WTC11 (cell line): ENCODE measurements at regions not wholly inside any gene's neighbourhood (a gene's known extent, or its start where the extent isn't known, plus 50 kb on each side); places are given as distances from the start of the nearest gene placed in this dataset.

ENCODE experiments used
- ATAC-seq: fragments of 200-7000 bp; cut with Tn5 transposase; 2 replicates; pipeline ENCODE4 v1.10.0; 2021; ENCODE audit warnings: mild to moderate bottlenecking, moderate library complexity
- CTCF ChIA-PET: fragments of 300-600 bp; sonication (Branson Sonifier 250); formaldehyde crosslinking; loops from one replicate; lab custom pipeline; 2021; ENCODE audit warnings: antibody characterized with exemption; lab: Charles Lee
- POLR2A ChIA-PET: fragments of 350-600 bp; sonication (Branson Sonifier 250); formaldehyde crosslinking; loops from one replicate; lab custom pipeline; 2021; ENCODE audit warnings: antibody characterized with exemption; lab: Charles Lee
- DNase-seq: peaks from one replicate; pipeline ENCODE4 v3.0.0; 2021; ENCODE audit warnings: low spot score
- H3K27ac Mint-ChIP-seq: 2 replicates; pipeline ENCODE4 v1.8.0; 2021; ENCODE audit warnings: mixed read lengths
- H3K27me3 Mint-ChIP-seq: 2 replicates; pipeline ENCODE4 v1.8.0; 2021; ENCODE audit warnings: low read depth, mild to moderate bottlenecking, moderate library complexity, mixed read lengths
- H3K36me3 Mint-ChIP-seq: 2 replicates; pipeline ENCODE4 v1.8.0; 2021; ENCODE audit warnings: mixed read lengths
- H3K4me1 Mint-ChIP-seq: 2 replicates; pipeline ENCODE4 v1.8.0; 2022; ENCODE audit warnings: mixed read lengths
- H3K4me3 Mint-ChIP-seq: 2 replicates; pipeline ENCODE4 v1.8.0; 2021; ENCODE audit warnings: mild to moderate bottlenecking, moderate library complexity, mixed read lengths
- H3K9me3 Mint-ChIP-seq: 2 replicates; pipeline ENCODE4 v1.8.0; 2021; ENCODE audit warnings: mixed read lengths
- CREB1 ChIP-seq: sonication (generic); formaldehyde crosslinking; IDR thresholded peaks from 2 replicates; pipeline ENCODE4 v1.8.0; 2023; ENCODE audit warnings: mild to moderate bottlenecking, missing genetic modification reagents
- CREM ChIP-seq: sonication (generic); formaldehyde crosslinking; IDR thresholded peaks from 2 replicates; pipeline ENCODE4 v1.8.1; 2022; ENCODE audit warnings: mild to moderate bottlenecking, missing genetic modification reagents, moderate library complexity
- ETV6 ChIP-seq: sonication (generic); formaldehyde crosslinking; IDR thresholded peaks from 2 replicates; pipeline ENCODE4 v1.8.1; 2022; ENCODE audit warnings: mild to moderate bottlenecking, missing genetic modification reagents
- JUN ChIP-seq: sonication (generic); formaldehyde crosslinking; IDR thresholded peaks from 2 replicates; pipeline ENCODE4 v1.8.0; 2023; ENCODE audit warnings: mild to moderate bottlenecking, missing genetic modification reagents
- MYBL2 ChIP-seq: sonication (generic); formaldehyde crosslinking; IDR thresholded peaks from 2 replicates; pipeline ENCODE4 v1.8.1; 2023; ENCODE audit warnings: mild to moderate bottlenecking, moderate library complexity, missing genetic modification reagents
- NFYB ChIP-seq: sonication (generic); formaldehyde crosslinking; conservative IDR thresholded peaks from 2 replicates; pipeline ENCODE4 v1.8.0; 2022; ENCODE audit warnings: low read depth, missing genetic modification reagents
- RELA ChIP-seq: sonication (generic); formaldehyde crosslinking; IDR thresholded peaks from 2 replicates; pipeline ENCODE4 v1.8.1; 2022; ENCODE audit warnings: missing genetic modification reagents, mild to moderate bottlenecking, borderline replicate concordance
- SMAD4 ChIP-seq: sonication (generic); formaldehyde crosslinking; IDR thresholded peaks from 2 replicates; pipeline ENCODE4 v1.8.0; 2022; ENCODE audit warnings: mild to moderate bottlenecking, missing genetic modification reagents
- SOX15 ChIP-seq: fragments of 250-450 bp; sonication (Bioruptor Pico); IDR thresholded peaks from 2 replicates; pipeline ENCODE4 v1.9.0; 2021; ENCODE audit warnings: mild to moderate bottlenecking
- SP1 ChIP-seq: sonication (generic); formaldehyde crosslinking; conservative IDR thresholded peaks from 2 replicates; pipeline ENCODE4 v1.8.1; 2022; ENCODE audit warnings: missing genetic modification reagents
- TCF7 ChIP-seq: sonication (generic); formaldehyde crosslinking; IDR thresholded peaks from 2 replicates; pipeline ENCODE4 v1.8.0; 2022; ENCODE audit warnings: mild to moderate bottlenecking, low read depth, missing genetic modification reagents, moderate library complexity
- ZBTB21 ChIP-seq: sonication (generic); formaldehyde crosslinking; IDR thresholded peaks from 2 replicates; pipeline ENCODE4 v1.8.1; 2023; ENCODE audit warnings: mild to moderate bottlenecking, missing genetic modification reagents, borderline replicate concordance
- ZNF138 ChIP-seq: sonication (generic); formaldehyde crosslinking; conservative IDR thresholded peaks from 2 replicates; pipeline ENCODE4 v1.8.1; 2022; ENCODE audit warnings: mild to moderate bottlenecking, moderate library complexity, missing genetic modification reagents
- ZNF423 ChIP-seq: fragments of 250-450 bp; sonication (Bioruptor Pico); IDR thresholded peaks from 2 replicates; pipeline ENCODE4 v2.1.2; 2022; ENCODE audit warnings: mild to moderate bottlenecking, moderate library complexity
- TF ChIP-seq, protein P1 (sequence below): sonication (generic); formaldehyde crosslinking; IDR thresholded peaks from 2 replicates; pipeline ENCODE4 v1.8.1; 2023; ENCODE audit warnings: mild to moderate bottlenecking, missing genetic modification reagents, borderline replicate concordance
- TF ChIP-seq, protein P2 (sequence below): sonication (generic); formaldehyde crosslinking; IDR thresholded peaks from 2 replicates; pipeline ENCODE4 v1.8.1; 2022; ENCODE audit warnings: mild to moderate bottlenecking, missing genetic modification reagents, moderate library complexity, borderline replicate concordance
- TF ChIP-seq, protein P3 (sequence below): sonication (generic); formaldehyde crosslinking; IDR thresholded peaks from 2 replicates; pipeline ENCODE4 v1.8.0; 2022; ENCODE audit warnings: mild to moderate bottlenecking, missing genetic modification reagents
- TF ChIP-seq, protein P4 (sequence below): sonication (generic); formaldehyde crosslinking; IDR thresholded peaks from 2 replicates; pipeline ENCODE4 v1.8.0; 2022; ENCODE audit warnings: mild to moderate bottlenecking, missing genetic modification reagents
- TF ChIP-seq, protein P5 (sequence below): sonication (generic); formaldehyde crosslinking; IDR thresholded peaks from 2 replicates; pipeline ENCODE4 v1.8.1; 2022; ENCODE audit warnings: mild to moderate bottlenecking, moderate library complexity, missing genetic modification reagents
- TF ChIP-seq, protein P6 (sequence below): sonication (generic); formaldehyde crosslinking; IDR thresholded peaks from 2 replicates; pipeline ENCODE4 v1.8.1; 2023; ENCODE audit warnings: mild to moderate bottlenecking, missing genetic modification reagents, moderate library complexity
- TF ChIP-seq, protein P7 (sequence below): sonication (generic); formaldehyde crosslinking; conservative IDR thresholded peaks from 2 replicates; pipeline ENCODE4 v1.8.1; 2023; ENCODE audit warnings: mild to moderate bottlenecking, low read depth, missing genetic modification reagents, moderate library complexity
- TF ChIP-seq, protein P8 (sequence below): fragments of 250-450 bp; sonication (Bioruptor Pico); IDR thresholded peaks from 2 replicates; pipeline ENCODE4 v2.1.2; 2022; ENCODE audit warnings: mild to moderate bottlenecking, moderate library complexity

DNA sequence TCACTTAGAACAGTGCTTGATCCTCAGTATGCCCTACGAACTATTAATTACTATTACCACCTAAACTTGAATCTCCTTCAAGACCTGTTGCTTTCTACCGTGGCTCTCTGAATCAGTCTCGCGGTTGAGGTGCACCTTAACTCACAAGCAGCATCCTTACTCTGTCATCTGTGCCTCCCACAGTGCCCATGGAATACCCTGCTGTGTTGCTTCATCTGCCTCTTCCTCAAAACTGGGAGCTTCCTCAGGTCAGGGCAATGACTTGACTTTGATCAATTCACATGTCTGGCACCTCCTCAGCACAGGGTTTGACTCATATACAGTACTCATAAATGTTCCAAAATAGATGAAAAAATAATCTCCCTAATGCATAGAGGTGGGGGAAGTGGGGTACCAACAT lies 305.9 kb downstream of the NUAK1 start:
- ATAC-seq (no peak), DNase-seq (no peak)
- ChIA-PET CTCF (no interaction called here), POLR2A (no interaction called here)
- no peak overlapping the region for H3K27ac Mint-ChIP-seq
- no peak overlapping the region for H3K4me3 Mint-ChIP-seq
- no peaks in the 10 kb centered on the region for H3K36me3 Mint-ChIP-seq
- H3K4me1 Mint-ChIP-seq, result no peaks in the 10 kb centered on the region
- H3K9me3 Mint-ChIP-seq, result no peaks in the 10 kb centered on the region
- H3K27me3 Mint-ChIP-seq, result peaks cover 3% of the 10 kb centered on the region; the same call in 1 of the 2 replicates
- TF ChIP-seq JUN (no peak), CREM (CRISPR knock-in tag) (no peak), ZNF138 (CRISPR knock-in tag) (no peak), NFYB (CRISPR knock-in tag) (no peak), SOX15 (CRISPR knock-in tag) (no peak), ZNF423 (no peak), SMAD4 (no peak), CREB1 (no peak), ZBTB21 (CRISPR knock-in tag) (no peak)
- TF ChIP-seq, protein P1, sequence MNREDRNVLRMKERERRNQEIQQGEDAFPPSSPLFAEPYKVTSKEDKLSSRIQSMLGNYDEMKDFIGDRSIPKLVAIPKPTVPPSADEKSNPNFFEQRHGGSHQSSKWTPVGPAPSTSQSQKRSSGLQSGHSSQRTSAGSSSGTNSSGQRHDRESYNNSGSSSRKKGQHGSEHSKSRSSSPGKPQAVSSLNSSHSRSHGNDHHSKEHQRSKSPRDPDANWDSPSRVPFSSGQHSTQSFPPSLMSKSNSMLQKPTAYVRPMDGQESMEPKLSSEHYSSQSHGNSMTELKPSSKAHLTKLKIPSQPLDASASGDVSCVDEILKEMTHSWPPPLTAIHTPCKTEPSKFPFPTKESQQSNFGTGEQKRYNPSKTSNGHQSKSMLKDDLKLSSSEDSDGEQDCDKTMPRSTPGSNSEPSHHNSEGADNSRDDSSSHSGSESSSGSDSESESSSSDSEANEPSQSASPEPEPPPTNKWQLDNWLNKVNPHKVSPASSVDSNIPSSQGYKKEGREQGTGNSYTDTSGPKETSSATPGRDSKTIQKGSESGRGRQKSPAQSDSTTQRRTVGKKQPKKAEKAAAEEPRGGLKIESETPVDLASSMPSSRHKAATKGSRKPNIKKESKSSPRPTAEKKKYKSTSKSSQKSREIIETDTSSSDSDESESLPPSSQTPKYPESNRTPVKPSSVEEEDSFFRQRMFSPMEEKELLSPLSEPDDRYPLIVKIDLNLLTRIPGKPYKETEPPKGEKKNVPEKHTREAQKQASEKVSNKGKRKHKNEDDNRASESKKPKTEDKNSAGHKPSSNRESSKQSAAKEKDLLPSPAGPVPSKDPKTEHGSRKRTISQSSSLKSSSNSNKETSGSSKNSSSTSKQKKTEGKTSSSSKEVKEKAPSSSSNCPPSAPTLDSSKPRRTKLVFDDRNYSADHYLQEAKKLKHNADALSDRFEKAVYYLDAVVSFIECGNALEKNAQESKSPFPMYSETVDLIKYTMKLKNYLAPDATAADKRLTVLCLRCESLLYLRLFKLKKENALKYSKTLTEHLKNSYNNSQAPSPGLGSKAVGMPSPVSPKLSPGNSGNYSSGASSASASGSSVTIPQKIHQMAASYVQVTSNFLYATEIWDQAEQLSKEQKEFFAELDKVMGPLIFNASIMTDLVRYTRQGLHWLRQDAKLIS (CRISPR knock-in tag), result no peak
- TF ChIP-seq, protein P2, sequence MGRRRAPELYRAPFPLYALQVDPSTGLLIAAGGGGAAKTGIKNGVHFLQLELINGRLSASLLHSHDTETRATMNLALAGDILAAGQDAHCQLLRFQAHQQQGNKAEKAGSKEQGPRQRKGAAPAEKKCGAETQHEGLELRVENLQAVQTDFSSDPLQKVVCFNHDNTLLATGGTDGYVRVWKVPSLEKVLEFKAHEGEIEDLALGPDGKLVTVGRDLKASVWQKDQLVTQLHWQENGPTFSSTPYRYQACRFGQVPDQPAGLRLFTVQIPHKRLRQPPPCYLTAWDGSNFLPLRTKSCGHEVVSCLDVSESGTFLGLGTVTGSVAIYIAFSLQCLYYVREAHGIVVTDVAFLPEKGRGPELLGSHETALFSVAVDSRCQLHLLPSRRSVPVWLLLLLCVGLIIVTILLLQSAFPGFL (CRISPR knock-in tag), result no peak
- TF ChIP-seq, protein P3, sequence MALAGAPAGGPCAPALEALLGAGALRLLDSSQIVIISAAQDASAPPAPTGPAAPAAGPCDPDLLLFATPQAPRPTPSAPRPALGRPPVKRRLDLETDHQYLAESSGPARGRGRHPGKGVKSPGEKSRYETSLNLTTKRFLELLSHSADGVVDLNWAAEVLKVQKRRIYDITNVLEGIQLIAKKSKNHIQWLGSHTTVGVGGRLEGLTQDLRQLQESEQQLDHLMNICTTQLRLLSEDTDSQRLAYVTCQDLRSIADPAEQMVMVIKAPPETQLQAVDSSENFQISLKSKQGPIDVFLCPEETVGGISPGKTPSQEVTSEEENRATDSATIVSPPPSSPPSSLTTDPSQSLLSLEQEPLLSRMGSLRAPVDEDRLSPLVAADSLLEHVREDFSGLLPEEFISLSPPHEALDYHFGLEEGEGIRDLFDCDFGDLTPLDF (CRISPR knock-in tag), result no peak
- TF ChIP-seq, protein P4, sequence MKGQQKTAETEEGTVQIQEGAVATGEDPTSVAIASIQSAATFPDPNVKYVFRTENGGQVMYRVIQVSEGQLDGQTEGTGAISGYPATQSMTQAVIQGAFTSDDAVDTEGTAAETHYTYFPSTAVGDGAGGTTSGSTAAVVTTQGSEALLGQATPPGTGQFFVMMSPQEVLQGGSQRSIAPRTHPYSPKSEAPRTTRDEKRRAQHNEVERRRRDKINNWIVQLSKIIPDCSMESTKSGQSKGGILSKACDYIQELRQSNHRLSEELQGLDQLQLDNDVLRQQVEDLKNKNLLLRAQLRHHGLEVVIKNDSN (CRISPR knock-in tag), result no peak
- TF ChIP-seq, protein P5, sequence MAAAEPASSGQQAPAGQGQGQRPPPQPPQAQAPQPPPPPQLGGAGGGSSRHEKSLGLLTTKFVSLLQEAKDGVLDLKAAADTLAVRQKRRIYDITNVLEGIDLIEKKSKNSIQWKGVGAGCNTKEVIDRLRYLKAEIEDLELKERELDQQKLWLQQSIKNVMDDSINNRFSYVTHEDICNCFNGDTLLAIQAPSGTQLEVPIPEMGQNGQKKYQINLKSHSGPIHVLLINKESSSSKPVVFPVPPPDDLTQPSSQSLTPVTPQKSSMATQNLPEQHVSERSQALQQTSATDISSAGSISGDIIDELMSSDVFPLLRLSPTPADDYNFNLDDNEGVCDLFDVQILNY (CRISPR knock-in tag), result no peak
- TF ChIP-seq, protein P6, sequence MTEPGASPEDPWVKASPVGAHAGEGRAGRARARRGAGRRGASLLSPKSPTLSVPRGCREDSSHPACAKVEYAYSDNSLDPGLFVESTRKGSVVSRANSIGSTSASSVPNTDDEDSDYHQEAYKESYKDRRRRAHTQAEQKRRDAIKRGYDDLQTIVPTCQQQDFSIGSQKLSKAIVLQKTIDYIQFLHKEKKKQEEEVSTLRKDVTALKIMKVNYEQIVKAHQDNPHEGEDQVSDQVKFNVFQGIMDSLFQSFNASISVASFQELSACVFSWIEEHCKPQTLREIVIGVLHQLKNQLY, result no peak

DNA sequence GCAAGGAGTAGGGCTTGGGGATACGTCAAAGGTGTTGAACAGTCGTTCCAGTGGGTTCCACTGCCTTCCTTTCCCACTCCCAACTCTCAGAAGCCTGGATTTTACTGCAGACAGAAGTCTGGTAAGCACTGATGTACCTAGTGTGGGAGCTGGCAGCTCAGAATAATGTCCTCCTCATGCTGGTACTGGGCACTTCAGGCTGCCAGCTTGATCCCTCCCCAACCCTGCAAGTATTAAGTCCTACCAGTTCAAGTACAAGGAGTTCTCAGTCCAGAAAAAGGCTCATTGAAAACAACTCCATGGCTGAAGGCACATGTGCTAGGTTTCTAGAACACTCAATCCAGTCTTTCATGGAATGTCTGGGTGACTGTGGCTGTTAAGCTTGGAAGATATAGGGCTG lies 304.3 kb downstream of the NUAK1 start:
- no peaks in the 10 kb centered on the region for H3K36me3 Mint-ChIP-seq
- H3K27ac Mint-ChIP-seq, result no peak overlapping the region
- no peak for DNase-seq
- H3K4me1 Mint-ChIP-seq, result no peaks in the 10 kb centered on the region
- ChIA-PET CTCF (no interaction called here), POLR2A (no interaction called here)
- H3K4me3 Mint-ChIP-seq, result no peak overlapping the region
- no peaks in the 10 kb centered on the region for H3K9me3 Mint-ChIP-seq
- no peak for ATAC-seq
- peaks cover 3% of the 10 kb centered on the region; the same call in 1 of the 2 replicates for H3K27me3 Mint-ChIP-seq
- TF ChIP-seq TCF7 (no peak), MYBL2 (CRISPR knock-in tag) (no peak), ETV6 (CRISPR knock-in tag) (no peak), SP1 (CRISPR knock-in tag) (no peak), RELA (CRISPR knock-in tag) (no peak)
- TF ChIP-seq, protein P7, sequence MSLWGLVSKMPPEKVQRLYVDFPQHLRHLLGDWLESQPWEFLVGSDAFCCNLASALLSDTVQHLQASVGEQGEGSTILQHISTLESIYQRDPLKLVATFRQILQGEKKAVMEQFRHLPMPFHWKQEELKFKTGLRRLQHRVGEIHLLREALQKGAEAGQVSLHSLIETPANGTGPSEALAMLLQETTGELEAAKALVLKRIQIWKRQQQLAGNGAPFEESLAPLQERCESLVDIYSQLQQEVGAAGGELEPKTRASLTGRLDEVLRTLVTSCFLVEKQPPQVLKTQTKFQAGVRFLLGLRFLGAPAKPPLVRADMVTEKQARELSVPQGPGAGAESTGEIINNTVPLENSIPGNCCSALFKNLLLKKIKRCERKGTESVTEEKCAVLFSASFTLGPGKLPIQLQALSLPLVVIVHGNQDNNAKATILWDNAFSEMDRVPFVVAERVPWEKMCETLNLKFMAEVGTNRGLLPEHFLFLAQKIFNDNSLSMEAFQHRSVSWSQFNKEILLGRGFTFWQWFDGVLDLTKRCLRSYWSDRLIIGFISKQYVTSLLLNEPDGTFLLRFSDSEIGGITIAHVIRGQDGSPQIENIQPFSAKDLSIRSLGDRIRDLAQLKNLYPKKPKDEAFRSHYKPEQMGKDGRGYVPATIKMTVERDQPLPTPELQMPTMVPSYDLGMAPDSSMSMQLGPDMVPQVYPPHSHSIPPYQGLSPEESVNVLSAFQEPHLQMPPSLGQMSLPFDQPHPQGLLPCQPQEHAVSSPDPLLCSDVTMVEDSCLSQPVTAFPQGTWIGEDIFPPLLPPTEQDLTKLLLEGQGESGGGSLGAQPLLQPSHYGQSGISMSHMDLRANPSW, result no peak
- TF ChIP-seq, protein P8, sequence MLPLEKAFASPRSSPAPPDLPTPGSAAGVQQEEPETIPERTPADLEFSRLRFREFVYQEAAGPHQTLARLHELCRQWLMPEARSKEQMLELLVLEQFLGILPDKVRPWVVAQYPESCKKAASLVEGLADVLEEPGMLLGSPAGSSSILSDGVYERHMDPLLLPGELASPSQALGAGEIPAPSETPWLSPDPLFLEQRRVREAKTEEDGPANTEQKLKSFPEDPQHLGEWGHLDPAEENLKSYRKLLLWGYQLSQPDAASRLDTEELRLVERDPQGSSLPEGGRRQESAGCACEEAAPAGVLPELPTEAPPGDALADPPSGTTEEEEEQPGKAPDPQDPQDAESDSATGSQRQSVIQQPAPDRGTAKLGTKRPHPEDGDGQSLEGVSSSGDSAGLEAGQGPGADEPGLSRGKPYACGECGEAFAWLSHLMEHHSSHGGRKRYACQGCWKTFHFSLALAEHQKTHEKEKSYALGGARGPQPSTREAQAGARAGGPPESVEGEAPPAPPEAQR (CRISPR knock-in tag), result no peak
- TF ChIP-seq, protein P5 (CRISPR knock-in tag), result no peak
